GM10266 (cell line): ENCODE measurements at regions not wholly inside any gene's neighbourhood (a gene's known extent, or its start where the extent isn't known, plus 50 kb on each side); places are given as distances from the start of the nearest gene placed in this dataset.

Experiments used
- DNase-seq: peaks from one replicate; pipeline ENCODE4 v3.0.0; 2012; ENCODE audit errors: extremely low spot score
- TF ChIP-seq, protein P1 (sequence below): IDR thresholded peaks from 2 replicates; pipeline ENCODE4 v1.5.1; 2012; ENCODE audit warnings: mild to moderate bottlenecking, low read depth; ENCODE audit not compliant: control insufficient read depth, insufficient read depth; ENCODE audit errors: missing control alignments

DNA sequence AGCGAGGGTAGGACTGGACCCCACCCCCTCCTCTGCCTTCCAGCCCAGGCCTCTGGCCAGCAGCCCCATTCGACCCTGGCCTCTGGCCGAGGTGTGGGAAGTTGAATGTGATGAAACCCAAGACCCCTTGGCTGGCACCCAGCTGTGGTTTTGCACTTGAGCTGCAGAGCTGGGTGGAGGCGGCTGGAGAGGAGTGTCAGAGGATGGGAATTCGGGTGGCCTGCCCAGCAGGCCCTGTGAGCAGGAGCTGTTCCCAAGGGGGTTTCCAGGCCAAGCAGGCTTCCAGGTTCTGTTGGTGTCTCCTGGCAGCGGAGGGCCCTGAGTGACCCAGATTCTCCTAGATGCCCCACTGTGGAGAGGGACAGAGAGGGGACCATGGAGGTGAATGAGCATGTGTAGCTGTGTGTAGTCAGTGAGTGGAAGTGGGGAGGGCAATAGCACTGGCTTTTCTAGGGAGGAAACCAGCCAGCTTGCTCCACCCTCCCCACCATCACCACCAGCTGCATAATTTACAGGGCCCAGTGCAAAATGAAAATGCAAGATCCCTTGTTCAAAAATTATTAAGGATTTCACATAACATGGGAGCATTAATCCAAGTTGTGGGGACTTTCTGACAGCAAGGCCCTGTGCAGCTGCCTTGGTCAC is 172.2 kb upstream of the HAAO start:
- DNase-seq: no peak
- TF ChIP-seq, protein P1, sequence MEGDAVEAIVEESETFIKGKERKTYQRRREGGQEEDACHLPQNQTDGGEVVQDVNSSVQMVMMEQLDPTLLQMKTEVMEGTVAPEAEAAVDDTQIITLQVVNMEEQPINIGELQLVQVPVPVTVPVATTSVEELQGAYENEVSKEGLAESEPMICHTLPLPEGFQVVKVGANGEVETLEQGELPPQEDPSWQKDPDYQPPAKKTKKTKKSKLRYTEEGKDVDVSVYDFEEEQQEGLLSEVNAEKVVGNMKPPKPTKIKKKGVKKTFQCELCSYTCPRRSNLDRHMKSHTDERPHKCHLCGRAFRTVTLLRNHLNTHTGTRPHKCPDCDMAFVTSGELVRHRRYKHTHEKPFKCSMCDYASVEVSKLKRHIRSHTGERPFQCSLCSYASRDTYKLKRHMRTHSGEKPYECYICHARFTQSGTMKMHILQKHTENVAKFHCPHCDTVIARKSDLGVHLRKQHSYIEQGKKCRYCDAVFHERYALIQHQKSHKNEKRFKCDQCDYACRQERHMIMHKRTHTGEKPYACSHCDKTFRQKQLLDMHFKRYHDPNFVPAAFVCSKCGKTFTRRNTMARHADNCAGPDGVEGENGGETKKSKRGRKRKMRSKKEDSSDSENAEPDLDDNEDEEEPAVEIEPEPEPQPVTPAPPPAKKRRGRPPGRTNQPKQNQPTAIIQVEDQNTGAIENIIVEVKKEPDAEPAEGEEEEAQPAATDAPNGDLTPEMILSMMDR: no peak

DNA sequence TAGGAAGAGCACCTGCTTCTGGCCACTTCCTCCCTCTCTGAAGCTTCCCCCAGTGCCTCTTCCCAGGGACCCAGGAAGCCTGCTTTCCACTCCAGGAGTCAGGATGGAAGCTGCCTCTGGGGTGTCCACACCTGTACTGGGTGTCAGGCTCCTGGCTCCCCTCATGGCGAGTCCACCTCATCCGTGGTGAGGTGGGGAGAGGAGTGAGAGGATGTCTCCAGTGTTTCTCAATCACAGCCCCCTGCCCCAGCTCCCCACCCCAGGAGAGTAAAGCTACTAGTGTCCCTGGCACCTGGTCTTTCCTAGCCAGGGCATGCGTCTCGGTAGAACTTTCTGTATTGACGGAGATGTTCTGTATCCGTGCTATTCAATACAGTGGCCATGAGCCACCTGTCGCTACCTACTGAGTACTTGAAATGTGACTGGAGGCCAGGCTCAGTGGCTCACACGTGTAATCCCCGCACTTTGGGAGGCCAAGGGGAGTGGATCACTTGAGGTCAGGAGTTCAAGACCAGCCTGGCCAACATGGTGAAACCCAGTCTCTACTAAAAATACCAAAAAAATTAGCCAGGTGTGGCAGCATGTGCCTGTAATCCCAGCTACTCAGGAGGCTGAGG is 171.2 kb upstream of the HAAO start:
- TF ChIP-seq, protein P1: no peak
- no peak for DNase-seq

DNA sequence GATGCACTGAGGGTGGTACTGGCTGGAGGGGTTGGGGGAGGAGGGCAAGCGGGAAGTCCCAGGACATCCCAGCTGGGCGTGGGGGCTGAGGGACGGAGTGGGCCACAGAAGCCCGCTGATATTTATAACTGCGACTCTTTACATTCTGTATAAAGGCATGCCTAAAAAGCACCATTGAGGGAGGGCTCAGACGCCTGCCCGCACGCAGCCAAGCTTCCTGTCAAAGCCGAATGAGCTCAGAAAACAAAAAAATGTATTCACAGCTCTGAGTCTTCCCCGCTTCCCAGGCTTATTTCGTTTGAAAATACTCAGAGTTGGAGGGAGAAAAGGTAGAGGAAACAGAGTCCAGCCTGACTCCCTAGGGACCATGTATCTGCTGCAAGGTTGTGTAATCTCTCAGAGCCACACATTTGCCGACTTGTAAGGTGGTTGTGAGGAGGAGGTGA is 170.1 kb upstream of the HAAO start:
- TF ChIP-seq, protein P1: no peak
- peak; percentile 47 for DNase-seq

DNA sequence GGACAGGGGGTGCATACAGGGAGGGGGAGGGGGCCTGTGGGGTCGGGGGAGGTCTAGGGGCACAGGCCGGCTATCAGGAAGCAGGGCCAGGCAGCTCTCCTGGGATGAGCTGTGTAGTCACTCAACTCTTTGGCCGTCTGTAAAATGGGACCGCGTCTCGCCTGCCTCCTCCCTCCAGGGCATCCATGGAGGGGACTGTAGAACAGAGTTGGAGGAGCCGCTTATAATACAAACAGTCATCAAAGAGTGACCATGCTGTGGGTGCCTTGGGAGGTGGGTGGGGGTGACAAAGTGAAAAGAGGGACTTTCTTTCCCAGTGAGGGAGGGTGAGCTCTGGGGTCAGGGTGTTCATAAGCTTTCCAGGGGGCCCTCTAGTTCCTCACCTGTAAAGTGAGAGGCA is 169.6 kb upstream of the HAAO start:
- TF ChIP-seq, protein P1: no peak
- DNase-seq: no peak

DNA sequence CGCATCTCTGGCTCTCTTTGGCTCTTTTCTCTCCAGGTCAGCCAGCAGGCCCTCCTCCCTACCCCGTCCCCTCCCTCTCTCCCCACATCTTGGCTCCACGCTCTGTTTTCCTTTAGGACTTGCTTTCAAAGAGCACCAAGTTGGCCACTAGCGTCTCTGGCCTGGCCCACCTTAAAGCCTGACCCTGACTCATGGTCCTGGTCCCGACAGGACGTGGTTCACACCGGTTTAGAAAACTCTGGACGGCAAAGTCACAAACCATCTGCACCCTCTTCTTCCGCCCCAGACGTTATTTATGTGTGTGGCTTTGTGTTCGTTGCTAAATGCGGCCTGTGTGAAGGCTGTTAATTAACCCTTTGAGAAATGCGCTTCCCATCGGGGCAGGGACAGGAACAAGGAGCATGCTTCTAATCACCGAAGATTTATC is 169.0 kb upstream of the HAAO start:
- TF ChIP-seq, protein P1: no peak
- DNase-seq: no peak

DNA sequence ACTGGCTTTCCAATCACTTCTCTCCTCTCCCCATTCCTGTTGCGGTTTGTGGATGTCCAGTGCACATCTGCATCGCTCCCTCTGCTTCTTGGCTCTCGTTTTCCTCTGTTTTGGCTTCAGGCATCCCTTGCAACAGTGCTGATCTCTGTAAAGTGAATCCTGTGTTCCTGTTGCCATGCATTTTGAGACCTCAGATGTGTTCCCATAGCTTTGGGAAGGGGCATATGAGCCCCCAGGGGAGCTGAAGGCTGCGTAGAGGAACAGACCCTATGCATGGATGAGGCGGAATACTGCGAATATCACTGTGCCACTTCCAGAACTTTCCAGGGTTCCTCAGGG is 168.4 kb upstream of the HAAO start:
- no peak for DNase-seq

More for the DNA sequence above, 168.4 kb upstream of the HAAO start:
- TF ChIP-seq, protein P1: no peak
